Uterus (tissue), 2 donors: ENCODE measurements at regions not wholly inside any gene's neighbourhood (a gene's known extent, or its start where the extent isn't known, plus 50 kb on each side); places are given as distances from the start of the nearest gene placed in this dataset.

Experiments used
- POLR2A ChIP-seq, 2 donors: fragments of 450-650 bp; IDR thresholded peaks; one replicate each; pipeline ENCODE4 v1.6.1; 2016; ENCODE audit warnings: antibody characterized with exemption in 2 of 2, mild to moderate bottlenecking in 1 of 2, moderate library complexity in 1 of 2
- TF ChIP-seq, protein P1 (sequence below), 4 experiments: fragments of 200-600 bp in 2 of 4; fragments of 450-650 bp in 2 of 4; sonication (generic) in 2 of 4; IDR thresholded peaks; one replicate each; pipeline ENCODE4 v1.5.1; 2016 to 2019; ENCODE audit warnings: antibody characterized with exemption in 4 of 4, mild to moderate bottlenecking in 2 of 4, moderate library complexity in 1 of 4

DNA sequence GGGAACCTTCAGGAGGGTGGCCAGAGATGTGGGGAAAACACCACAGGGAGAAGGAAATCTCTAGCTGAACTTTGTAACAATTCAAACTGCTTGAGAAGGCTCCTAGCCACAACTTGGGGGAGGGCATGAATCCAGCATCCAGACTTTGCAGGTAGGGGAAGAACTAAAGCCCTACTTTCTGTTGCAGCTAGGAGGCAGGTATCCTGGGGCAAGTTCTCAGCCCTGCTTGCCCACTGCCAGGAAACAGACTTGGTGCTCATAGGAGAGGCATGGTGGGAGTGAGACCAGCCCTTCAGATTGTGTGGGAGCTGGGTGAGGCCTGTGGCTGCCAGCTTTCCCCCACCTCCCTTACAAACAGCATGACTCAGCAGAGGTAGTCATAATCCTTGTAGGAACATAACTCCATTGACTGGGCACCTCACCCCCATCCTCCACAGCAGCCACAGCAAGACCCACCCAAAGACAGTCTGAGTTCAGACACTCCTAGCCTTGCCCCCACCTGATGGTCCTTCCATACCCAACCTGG is 209.5 kb upstream of the CPEB2 start:
- TF ChIP-seq, protein P1, sequence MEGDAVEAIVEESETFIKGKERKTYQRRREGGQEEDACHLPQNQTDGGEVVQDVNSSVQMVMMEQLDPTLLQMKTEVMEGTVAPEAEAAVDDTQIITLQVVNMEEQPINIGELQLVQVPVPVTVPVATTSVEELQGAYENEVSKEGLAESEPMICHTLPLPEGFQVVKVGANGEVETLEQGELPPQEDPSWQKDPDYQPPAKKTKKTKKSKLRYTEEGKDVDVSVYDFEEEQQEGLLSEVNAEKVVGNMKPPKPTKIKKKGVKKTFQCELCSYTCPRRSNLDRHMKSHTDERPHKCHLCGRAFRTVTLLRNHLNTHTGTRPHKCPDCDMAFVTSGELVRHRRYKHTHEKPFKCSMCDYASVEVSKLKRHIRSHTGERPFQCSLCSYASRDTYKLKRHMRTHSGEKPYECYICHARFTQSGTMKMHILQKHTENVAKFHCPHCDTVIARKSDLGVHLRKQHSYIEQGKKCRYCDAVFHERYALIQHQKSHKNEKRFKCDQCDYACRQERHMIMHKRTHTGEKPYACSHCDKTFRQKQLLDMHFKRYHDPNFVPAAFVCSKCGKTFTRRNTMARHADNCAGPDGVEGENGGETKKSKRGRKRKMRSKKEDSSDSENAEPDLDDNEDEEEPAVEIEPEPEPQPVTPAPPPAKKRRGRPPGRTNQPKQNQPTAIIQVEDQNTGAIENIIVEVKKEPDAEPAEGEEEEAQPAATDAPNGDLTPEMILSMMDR (IDR thresholded peaks at IDR 0.05), result no peak
- no peak for TF ChIP-seq POLR2A (IDR thresholded peaks at IDR 0.05)
